Brain pericyte (primary cell): ENCODE measurements at regions not wholly inside any gene's neighbourhood (a gene's known extent, or its start where the extent isn't known, plus 50 kb on each side); places are given as distances from the start of the nearest gene placed in this dataset.

Experiments used
- DNase-seq: peaks from one replicate; pipeline ENCODE4 v3.0.0-alpha.2; 2012; ENCODE audit warnings: low read depth, low spot score

GRCh38 chr18:26702086-26702485 is 153.7 kb upstream of the KCTD1 start:
- DNase-seq = no peak

DNA sequence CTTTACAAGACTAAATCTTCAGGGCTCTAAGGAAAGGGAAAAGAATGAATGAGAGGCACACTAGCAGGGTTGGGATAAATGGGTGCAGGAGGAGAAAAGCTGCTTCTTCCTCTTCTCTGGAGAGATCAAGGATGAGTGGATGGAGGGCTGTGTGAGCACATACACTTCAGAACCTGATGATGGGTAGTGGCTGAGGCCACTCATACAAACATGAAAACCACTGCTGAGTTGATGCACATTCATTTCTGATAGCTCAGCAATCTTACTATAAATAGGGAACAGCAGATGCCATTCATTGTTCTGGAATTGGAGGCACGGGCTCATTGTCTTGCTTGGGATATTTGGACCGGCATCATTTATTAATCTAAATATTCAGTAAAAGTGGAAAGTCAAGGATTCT is 152.4 kb upstream of the KCTD1 start:
- no peak for DNase-seq

DNA sequence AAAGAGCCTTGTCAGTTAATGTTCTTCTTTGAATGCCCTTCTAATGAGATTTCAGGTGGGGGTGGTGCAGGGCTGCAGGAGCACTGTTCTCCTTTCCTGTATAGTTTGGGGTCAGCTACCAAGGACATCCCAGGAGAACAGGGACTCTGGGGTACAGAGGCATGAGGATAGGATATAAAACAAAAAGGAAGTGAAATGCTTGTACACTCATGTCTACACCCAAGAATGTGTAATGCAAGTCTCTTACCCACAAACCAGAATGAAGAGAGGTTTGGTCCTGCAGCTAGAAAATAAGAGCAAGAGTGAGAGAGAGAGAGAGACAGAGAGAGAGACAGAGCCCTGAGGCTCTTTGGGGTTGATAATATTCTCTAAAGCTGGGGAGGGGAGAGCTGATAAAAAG is 151.8 kb upstream of the KCTD1 start:
- DNase-seq = no peak

- DNase-seq = no peak
Observed at GRCh38 chr18:26697186-26697884, 149.0 kb upstream of the KCTD1 start.

DNA sequence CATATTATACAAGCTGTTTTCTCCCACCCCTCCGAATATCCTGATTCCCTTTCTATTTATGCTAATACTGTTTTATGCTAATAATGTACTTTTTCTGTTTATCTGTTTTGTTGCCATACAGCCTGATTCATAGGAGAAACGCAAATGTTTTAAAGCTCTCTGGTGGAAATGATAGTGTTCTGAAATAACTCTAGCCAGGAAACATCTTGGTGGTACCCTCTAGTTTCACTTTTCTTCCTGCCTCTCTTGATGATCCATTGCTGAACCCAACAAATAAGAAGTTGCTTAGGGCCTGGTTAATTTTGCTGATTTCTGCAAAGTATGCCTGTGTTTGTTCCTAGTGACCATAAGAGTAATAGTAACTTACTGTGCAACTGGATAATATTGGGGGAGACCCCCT is 148.4 kb upstream of the KCTD1 start:
- DNase-seq = no peak

DNA sequence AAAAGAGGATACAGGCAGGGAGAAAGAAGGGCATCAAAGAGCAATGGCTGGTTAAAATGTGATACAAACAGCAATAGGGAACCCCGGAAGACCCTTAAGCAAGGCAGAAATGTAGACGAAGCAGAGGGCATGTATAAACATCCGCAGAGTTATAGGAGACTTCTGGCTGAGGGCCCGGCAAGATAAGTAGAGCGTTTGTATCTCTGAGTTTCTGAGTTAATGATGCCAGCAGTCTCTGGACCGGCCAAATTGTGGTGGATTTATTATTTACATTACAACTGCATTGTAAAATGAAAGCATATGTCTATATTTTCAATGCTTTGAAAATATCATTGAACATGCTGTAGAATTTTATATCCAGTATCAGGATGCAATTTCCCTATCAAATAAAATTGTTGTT is 148.0 kb upstream of the KCTD1 start:
- no peak for DNase-seq

- no peak for DNase-seq
Observed at GRCh38 chr18:26689226-26689879, 141.0 kb upstream of the KCTD1 start.

DNA sequence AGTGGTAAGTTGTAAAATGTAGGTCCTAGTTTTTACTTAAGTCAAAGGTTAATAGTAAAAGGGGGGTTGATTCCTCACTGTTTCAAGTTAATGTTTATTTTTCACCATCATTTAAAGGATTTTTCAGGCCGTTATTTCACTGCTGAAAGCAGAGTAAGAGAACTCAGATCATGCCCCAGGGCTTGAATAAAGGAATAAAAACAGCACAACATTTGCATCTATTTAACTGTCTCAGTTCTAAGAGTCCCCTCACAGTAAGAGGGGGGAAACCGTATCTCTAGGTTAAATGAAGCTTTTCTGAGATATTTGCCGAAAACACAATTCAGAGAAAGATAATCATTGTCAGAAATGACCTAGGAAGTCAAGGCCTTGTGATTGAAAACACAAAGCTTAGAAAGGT is 138.2 kb upstream of the KCTD1 start:
- no peak for DNase-seq

- DNase-seq = no peak
Observed at GRCh38 chr18:26685438-26686157, 137.2 kb upstream of the KCTD1 start.

GRCh38 chr18:26677957-26678356 is 129.6 kb upstream of the KCTD1 start:
- DNase-seq = no peak

- DNase-seq = no peak
Observed at GRCh38 chr18:26667046-26667445, 118.7 kb upstream of the KCTD1 start.

DNA sequence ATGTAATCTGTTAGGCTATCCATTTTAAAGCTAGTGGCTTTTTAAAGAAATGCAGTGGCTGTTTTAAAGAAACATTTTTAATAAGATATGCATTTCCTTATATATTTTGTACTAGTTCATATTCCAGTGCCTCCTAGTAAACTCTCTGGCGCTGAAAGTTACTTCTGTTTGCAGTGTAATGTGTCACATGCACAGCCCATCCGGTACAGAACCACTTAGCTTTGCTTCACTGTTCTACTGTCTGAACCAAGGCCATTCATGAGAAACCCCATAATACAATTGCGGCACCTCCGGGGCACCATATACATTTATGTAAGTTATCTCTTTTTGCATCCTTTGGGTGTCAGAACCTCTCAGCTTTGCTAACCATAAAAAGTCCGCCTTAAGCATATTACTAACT is 114.6 kb upstream of the KCTD1 start:
- DNase-seq = no peak

GRCh38 chr18:26657631-26658581 is 109.6 kb upstream of the KCTD1 start:
- DNase-seq = no peak

- DNase-seq = no peak
Observed at GRCh38 chr18:26656944-26657536, 108.7 kb upstream of the KCTD1 start.

DNA sequence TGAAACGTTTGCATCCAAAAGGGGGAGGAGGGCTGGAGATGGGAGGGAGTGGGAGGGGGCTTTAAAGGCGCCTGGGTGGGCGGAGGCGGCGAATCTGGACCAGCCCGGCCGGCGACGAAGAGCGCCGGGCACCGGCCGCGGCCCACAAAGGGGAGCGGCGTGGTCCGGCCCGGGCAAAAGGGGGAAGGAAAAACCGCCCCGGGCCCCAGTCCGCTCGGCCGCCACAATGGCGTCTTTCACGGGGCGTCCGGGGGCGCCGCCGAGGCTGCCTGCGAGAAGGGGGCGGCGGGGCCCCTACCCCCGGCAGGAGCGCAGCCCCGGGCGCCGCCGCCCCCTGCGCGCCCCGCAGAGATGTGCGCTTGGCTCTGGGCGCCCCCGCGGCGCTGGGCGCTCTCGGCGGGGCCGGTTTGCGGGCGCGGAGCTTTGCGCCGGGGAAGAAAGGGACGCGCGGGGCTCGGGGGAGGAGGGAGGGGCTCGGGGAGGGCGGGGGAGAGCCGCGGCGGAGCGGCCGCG is 108.1 kb upstream of the KCTD1 start:
- DNase-seq = no peak

DNA sequence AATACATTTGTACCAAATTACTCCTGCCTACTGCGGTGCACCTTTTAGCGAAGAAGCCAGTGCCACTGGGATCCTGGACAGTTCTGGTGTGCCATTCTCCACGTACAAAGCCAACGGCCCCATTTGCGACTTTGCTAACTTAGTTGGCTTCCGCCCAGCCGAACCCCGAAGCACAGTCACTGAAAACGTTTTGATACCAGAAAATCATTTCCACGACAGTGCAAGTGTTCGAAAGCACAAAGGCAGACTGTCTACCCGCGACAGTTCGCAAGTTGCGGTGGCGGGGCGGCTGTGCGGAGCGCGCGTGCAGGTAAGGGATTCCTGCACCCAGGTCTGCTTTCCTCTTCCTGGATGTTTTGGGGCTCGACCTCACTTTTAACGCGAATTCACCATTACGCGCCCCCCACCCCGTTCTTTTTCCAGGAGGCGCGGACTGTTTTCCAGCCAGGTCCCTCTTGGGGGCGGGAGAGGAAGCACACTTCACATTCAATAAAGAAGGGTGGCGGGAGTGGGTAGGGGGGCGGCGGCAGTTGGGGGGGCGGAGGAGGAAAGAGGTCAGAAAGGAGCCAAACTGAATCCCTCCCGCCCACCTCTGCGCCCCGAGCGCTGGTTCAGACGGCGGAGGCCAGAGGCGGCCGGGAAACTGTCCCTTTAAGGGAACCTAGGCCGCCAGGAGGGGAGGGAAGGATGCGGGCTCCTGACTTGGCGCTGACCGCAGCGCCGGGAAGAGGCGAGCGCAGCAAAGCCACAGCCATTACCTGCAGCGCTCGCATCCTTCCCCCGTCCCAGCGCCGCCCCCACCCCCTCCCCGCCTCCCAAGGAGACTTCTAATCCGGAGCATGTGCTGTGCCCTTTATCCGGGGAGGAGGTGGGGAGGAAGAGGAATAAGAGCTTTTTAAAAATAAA is 107.4 kb upstream of the KCTD1 start:
- no peak for DNase-seq

DNA sequence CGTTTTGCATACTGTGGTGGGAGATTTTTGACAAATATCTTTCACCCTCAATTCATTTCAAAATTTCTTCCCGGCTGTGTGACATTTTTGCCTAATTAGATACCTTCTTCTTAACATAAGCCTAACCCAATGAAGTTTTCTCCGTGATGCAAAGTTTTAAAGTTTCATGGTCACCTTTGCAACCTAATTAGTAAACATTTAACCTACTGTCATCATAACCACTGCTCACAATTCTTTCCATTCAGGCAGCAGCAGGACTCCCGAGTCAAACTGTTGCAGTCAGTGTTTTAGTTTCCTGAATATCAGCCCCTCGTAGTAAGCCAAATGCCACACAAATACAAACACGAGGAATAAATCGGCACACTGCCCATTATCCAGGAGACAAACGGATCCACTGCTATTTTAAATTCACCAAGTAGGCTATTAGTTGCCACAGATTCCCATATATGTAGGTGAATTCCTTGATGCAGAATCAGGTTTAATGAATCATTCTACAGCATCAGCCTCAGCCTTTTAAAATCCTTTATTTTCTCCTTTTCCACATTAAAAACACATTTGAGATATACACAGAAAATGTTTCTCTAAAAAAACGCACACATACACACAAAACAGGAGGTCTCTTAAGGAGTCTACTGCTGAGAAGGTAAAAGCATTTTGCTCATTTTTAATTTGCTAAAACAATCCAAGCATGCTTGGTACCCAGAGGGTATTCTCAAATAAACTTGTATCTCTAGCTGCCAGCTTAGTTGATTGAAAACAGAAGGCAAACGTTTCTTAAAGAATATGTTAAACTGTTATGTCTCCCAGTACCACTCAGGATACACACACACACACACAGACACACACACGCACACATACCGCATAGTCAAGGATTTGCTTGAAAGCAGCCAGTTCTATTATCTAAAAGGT is 106.5 kb upstream of the KCTD1 start:
- no peak for DNase-seq

DNA sequence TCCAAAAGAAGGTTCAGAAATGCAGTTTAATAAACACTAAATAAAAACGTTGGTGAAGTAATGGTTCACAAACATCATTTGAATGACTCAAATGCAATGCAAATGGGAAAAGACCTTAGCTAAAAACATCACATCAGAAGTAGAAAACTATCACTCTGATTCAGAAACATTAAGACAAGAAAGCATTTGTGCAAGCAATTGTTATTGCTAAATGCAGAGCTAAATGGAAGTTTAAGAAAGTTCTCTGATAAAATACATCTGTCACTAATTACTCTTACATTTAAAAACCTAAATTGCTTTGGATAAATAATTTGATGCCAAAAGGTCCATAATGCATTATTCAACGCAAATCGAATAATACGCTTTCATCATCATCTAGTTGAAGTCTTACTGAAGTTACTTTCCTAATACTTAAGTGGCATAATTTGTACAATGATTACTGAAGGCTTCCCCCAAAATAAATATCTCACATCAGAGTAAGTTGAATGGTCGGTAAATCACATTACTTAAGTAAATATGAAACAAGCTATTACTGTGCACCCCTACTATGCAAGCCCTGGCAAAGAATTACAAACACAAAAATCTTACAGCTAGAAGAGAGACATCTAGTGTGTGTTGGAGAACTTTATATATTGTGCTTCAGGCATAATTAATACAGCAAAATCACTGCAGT is 105.7 kb upstream of the KCTD1 start:
- DNase-seq = no peak

DNA sequence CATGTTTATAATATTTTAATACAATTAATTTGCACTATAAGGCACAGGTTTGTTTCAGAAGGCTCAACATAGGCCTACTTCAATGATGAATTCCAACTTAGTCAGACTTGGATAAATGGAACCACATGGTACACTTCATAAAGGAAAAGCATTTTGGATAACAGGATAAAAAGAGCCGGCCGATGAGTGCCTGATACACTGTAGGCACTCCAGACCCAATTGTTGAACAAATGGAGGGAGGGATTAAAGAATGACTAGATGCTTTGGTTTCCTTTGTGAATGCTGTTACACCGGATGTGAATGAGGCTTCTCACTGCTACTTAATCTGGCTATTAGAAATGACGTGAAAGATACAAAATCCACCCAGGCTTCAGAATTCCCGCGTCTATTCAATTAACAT is 104.1 kb upstream of the KCTD1 start:
- no peak for DNase-seq
